Neural cell (in vitro differentiated cells): ENCODE measurements at regions not wholly inside any gene's neighbourhood (a gene's known extent, or its start where the extent isn't known, plus 50 kb on each side); places are given as distances from the start of the nearest gene placed in this dataset.

Experiments
- CTCF ChIP-seq: fragments of 450-650 bp; IDR thresholded peaks from 2 replicates; pipeline ENCODE4 v1.5.1; 2014; ENCODE audit warnings: antibody characterized with exemption, mild to moderate bottlenecking, moderate library complexity; ENCODE audit not compliant: poor library complexity, severe bottlenecking
- EZH2 ChIP-seq: fragments of 200-600, 300-800 bp; shearing (Covaris generic), sonication (generic); IDR thresholded peaks from 2 replicates; pipeline ENCODE4 v1.6.1; 2014; ENCODE audit warnings: antibody characterized with exemption, low read length, borderline replicate concordance, mild to moderate bottlenecking; ENCODE audit not compliant: insufficient read depth, poor library complexity, severe bottlenecking
- POLR2AphosphoS5 ChIP-seq: IDR thresholded peaks from 2 replicates; pipeline ENCODE4 v1.6.1; 2012
- RAD21 ChIP-seq: fragments of 450-650 bp; conservative IDR thresholded peaks from 2 replicates; pipeline ENCODE4 v1.6.1; 2014; ENCODE audit warnings: antibody characterized with exemption, mild to moderate bottlenecking, moderate library complexity
- REST ChIP-seq: IDR thresholded peaks from 2 replicates; pipeline ENCODE4 v1.6.1; 2012; ENCODE audit warnings: borderline replicate concordance
- SMC3 ChIP-seq: fragments of 450-650 bp; conservative IDR thresholded peaks from 2 replicates; pipeline ENCODE4 v1.6.1; 2014; ENCODE audit warnings: antibody characterized with exemption, mild to moderate bottlenecking, moderate library complexity; ENCODE audit not compliant: poor library complexity

GRCh38 chr10:69749178-69750010 lies 52.3 kb upstream of the COL13A1 start:
- TF ChIP-seq SMC3 (no peak), CTCF (no peak), EZH2 (no peak), POLR2AphosphoS5 (no peak), REST (no peak), RAD21 (no peak)
